Endodermal cell (in vitro differentiated cells): ENCODE measurements at regions not wholly inside any gene's neighbourhood (a gene's known extent, or its start where the extent isn't known, plus 50 kb on each side); places are given as distances from the start of the nearest gene placed in this dataset.

Experiments used
- DNase-seq: peaks from one replicate; pipeline ENCODE4 v3.0.0-alpha.2; 2017
- H3K27ac ChIP-seq: 2 replicates; pipeline ENCODE4 v1.5.1; 2013; ENCODE audit warnings: mild to moderate bottlenecking, low read depth, low read length, moderate library complexity
- H3K27me3 ChIP-seq: 2 replicates; pipeline ENCODE4 v1.6.1; 2013; ENCODE audit warnings: mild to moderate bottlenecking, low read length, moderate library complexity; ENCODE audit not compliant: insufficient read depth, control insufficient read depth, poor library complexity, severe bottlenecking
- H3K36me3 ChIP-seq: 2 replicates; pipeline ENCODE4 v1.7.0; 2013; ENCODE audit warnings: mild to moderate bottlenecking, low read length, moderate library complexity; ENCODE audit not compliant: control insufficient read depth, insufficient read depth
- H3K4me1 ChIP-seq: one replicate; pipeline ENCODE4 v1.7.0; 2013; ENCODE audit warnings: low read length; ENCODE audit not compliant: control insufficient read depth, insufficient read depth
- H3K4me3 ChIP-seq: 2 replicates; pipeline ENCODE4 v1.5.1; 2013; ENCODE audit warnings: mild to moderate bottlenecking, low read length, moderate library complexity
- H3K9ac ChIP-seq: 2 replicates; pipeline ENCODE4 v1.6.1; 2013; ENCODE audit warnings: mild to moderate bottlenecking, low read length, moderate library complexity; ENCODE audit not compliant: poor library complexity, severe bottlenecking; ENCODE audit errors: extremely low read depth
- H3K9me3 ChIP-seq: 2 replicates; pipeline ENCODE4 v1.6.1; 2013; ENCODE audit warnings: mild to moderate bottlenecking, low read length, moderate library complexity; ENCODE audit not compliant: control insufficient read depth
- H3K27ac Mint-ChIP-seq: 2 replicates; pipeline ENCODE4 v1.8.0; 2020; ENCODE audit warnings: mixed read lengths
- H3K27me3 Mint-ChIP-seq: 2 replicates; pipeline ENCODE4 v1.8.0; 2021; ENCODE audit warnings: mild to moderate bottlenecking, mixed read lengths; ENCODE audit not compliant: insufficient read depth
- H3K36me3 Mint-ChIP-seq: 2 replicates; pipeline ENCODE4 v1.8.0; 2020; ENCODE audit warnings: low read depth, mixed read lengths
- H3K4me1 Mint-ChIP-seq: 2 replicates; pipeline ENCODE4 v1.8.0; 2020; ENCODE audit warnings: mixed read lengths
- H3K4me3 Mint-ChIP-seq: 2 replicates; pipeline ENCODE4 v1.8.0; 2020; ENCODE audit warnings: mild to moderate bottlenecking, moderate library complexity, mixed read lengths
- H3K9me3 Mint-ChIP-seq: 2 replicates; pipeline ENCODE4 v1.8.0; 2020; ENCODE audit warnings: mild to moderate bottlenecking, mixed read lengths
- WGBS, 2 experiments: methylation state at CpG; one replicate each; pipeline versions ENCODE4 v1.1.5 to v1.1.7; 2013; ENCODE audit warnings: missing lambda C conversion rate in 2 of 2, mixed read lengths in 1 of 2; ENCODE audit not compliant: insufficient coverage in 1 of 2, insufficient read length in 1 of 2; 5-methylcytosine and 5-hydroxymethylcytosine counted together
- TF ChIP-seq, protein P1 (sequence below): fragments of 200-600 bp; sonication (generic); conservative IDR thresholded peaks from 2 replicates; pipeline ENCODE4 v1.5.0; 2021; ENCODE audit warnings: antibody characterized with exemption, mild to moderate bottlenecking

DNA sequence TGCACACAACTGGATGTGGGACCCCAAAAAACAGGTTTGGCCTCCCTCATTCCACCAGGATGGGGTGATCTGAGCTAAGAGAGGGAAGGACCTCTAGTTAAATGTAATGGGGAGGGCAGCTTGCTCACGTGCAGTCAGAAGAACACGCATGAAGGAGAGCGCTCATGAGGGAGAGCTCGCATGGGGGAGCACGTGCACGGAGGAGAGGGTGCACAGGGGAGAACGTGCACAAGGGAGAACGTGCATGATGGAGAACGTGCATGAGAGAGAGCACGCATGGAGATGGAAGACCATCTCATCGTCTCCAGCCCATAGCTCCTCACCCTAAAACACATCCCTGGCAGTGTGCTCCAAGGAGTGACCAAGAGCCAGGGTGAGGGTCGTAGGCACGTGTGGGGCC, 141.2 kb downstream of the RBFOX3 start:
- H3K36me3 ChIP-seq, result no peaks in the 10 kb centered on the region
- Mint-ChIP-seq H3K4me1 (no peaks in the 10 kb centered on the region), H3K9me3 (no peaks in the 10 kb centered on the region), H3K4me3 (no peak overlapping the region), H3K36me3 (no peaks in the 10 kb centered on the region), H3K27me3 (peaks cover 4% of the 10 kb centered on the region), H3K27ac (no peak overlapping the region)
- TF ChIP-seq, protein P1, sequence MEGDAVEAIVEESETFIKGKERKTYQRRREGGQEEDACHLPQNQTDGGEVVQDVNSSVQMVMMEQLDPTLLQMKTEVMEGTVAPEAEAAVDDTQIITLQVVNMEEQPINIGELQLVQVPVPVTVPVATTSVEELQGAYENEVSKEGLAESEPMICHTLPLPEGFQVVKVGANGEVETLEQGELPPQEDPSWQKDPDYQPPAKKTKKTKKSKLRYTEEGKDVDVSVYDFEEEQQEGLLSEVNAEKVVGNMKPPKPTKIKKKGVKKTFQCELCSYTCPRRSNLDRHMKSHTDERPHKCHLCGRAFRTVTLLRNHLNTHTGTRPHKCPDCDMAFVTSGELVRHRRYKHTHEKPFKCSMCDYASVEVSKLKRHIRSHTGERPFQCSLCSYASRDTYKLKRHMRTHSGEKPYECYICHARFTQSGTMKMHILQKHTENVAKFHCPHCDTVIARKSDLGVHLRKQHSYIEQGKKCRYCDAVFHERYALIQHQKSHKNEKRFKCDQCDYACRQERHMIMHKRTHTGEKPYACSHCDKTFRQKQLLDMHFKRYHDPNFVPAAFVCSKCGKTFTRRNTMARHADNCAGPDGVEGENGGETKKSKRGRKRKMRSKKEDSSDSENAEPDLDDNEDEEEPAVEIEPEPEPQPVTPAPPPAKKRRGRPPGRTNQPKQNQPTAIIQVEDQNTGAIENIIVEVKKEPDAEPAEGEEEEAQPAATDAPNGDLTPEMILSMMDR, result no peak
- H3K9me3 ChIP-seq, result no peaks in the 10 kb centered on the region
- H3K27ac ChIP-seq, result no peak overlapping the region
- WGBS, 2 experiments, result 88 to 92% methylated on average over 11 to 13 of the region's 13 CpGs
- no peak overlapping the region for H3K4me3 ChIP-seq
- peaks cover 5% of the 10 kb centered on the region for H3K27me3 ChIP-seq
- no peak overlapping the region for H3K9ac ChIP-seq
- H3K4me1 ChIP-seq, result no peaks in the 10 kb centered on the region
- DNase-seq, result no peak

DNA sequence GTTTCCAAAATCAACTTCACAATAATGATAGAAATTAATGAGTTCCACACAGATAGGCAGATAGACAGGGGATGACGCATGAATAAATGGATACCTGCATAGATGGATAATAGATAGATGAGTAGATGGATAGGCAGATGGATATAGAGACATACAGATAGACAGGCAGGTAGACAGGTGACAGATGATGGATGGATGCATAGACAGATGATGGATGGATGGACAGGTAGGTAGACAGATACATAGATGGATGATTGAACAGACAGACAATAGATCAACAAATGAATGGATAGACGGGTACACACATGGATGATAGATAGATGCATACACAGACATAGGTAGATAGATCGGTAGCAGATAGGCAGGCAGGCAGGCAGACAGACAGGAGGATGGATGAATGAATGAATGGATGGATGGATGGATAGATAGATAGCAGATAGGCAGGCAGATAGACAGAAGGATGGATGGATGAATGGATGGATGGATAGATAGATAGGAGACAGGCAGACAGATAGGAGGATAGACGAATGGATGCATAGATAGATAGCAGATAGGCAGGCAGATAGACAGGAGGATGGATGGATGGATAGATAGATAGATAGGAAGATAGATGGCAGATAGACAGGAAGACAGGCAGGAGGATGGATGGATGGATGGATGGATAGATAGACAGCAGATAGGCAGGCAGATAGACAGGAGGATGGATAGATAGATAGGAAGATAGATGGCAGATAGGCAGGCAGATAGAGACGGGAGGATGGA, 142.5 kb downstream of the RBFOX3 start:
- TF ChIP-seq, protein P1, result no peak
- Mint-ChIP-seq H3K4me3 (no peak overlapping the region), H3K4me1 (no peaks in the 10 kb centered on the region), H3K9me3 (no peaks in the 10 kb centered on the region), H3K27ac (no peak overlapping the region), H3K36me3 (no peaks in the 10 kb centered on the region), H3K27me3 (no peaks in the 10 kb centered on the region)
- H3K4me3 ChIP-seq, result no peak overlapping the region
- whole genome bisulfite sequencing, 2 experiments, result 88 to 91% methylated on average over 5 of the region's 5 CpGs
- no peak overlapping the region for H3K27ac ChIP-seq
- H3K9ac ChIP-seq, result no peak overlapping the region
- no peaks in the 10 kb centered on the region for H3K9me3 ChIP-seq
- peaks cover 5% of the 10 kb centered on the region for H3K27me3 ChIP-seq
- H3K4me1 ChIP-seq, result no peaks in the 10 kb centered on the region
- DNase-seq, result no peak
- no peaks in the 10 kb centered on the region for H3K36me3 ChIP-seq

DNA sequence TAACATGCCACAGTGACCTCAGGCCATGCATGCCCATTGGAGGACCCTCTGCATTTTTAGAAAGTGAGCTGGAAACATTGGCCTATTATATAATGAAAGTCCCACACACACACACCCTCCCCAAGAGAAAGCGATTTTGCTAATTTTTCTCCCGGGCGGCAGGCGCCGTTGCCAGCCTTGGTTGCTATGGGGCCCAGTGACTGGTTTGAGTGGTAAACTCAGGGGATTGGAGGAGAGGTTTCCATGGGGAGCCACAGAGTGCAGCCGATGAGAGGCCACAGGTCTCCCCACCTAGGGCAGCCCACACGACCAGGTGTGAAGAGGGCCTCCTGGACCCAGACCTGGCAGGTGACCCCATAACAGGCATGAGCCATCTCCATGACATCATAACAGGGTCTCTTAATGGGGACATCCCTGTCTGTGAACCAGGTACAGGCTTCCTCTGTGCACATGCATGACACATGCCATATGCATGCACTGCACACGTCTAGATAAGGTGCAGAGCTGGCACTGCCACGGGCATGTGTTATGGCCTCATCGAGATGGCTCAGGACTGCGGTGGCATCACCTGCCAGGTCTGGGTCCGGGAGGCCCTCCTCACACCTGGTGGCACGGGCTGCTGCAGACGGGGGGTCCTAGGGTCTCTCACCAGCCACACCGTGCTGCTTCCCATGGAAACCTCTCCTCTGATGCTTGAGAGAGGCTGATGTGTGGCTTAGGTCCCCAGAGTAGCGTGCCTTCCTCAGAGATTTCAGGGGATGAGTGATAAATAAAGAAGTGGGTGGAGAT, 144.1 kb downstream of the RBFOX3 start:
- H3K27ac Mint-ChIP-seq, result no peak overlapping the region
- Histone ChIP-seq H3K36me3 (no peaks in the 10 kb centered on the region), H3K9ac (no peak overlapping the region), H3K4me1 (no peaks in the 10 kb centered on the region), H3K27me3 (peaks cover 5% of the 10 kb centered on the region), H3K27ac (no peak overlapping the region), H3K4me3 (no peak overlapping the region), H3K9me3 (no peaks in the 10 kb centered on the region)
- TF ChIP-seq, protein P1, result no peak
- no peaks in the 10 kb centered on the region for H3K27me3 Mint-ChIP-seq
- H3K4me3 Mint-ChIP-seq, result no peak overlapping the region
- H3K4me1 Mint-ChIP-seq, result no peaks in the 10 kb centered on the region
- DNase-seq, result no peak
- no peaks in the 10 kb centered on the region for H3K36me3 Mint-ChIP-seq
- no peaks in the 10 kb centered on the region for H3K9me3 Mint-ChIP-seq
- WGBS, 2 experiments, result 87 to 96% methylated on average over 4 to 16 of the region's 16 CpGs
